NOMO-1 treated with DMSO at 0.1 percent for 48 hours (cell line): ENCODE measurements at regions not wholly inside any gene's neighbourhood (a gene's known extent, or its start where the extent isn't known, plus 50 kb on each side); places are given as distances from the start of the nearest gene placed in this dataset.
"Not testable (repeated sequence)": the region's sequence is repeated elsewhere in the genome, so short reads cannot be mapped to it uniquely, and the experiment has no call there.

Source experiments
- DNase-seq: peaks from one replicate; lab custom pipeline; 2025; ENCODE audit not compliant: unreplicated experiment; lab: John Stamatoyannopoulos, UW

DNA sequence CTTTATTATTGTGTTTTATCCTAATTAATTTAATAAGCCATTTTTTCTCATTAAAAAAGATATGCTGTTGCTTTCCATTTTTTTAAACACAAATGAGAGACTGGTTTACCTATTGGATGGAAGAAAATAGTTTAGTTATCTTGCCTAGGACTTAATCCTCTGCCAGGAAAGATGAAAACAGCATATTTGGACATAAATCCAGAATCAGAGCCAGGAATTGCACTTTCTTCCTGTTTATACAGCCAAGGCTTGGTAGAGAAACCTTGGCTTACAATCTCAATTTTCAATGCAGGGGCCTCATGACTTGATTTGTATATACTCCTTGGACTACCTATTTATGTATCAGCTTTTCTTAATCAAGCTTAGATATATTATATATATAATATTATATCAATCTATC, 618.8 kb upstream of the SEMA3D start:
- no peak for DNase-seq

DNA sequence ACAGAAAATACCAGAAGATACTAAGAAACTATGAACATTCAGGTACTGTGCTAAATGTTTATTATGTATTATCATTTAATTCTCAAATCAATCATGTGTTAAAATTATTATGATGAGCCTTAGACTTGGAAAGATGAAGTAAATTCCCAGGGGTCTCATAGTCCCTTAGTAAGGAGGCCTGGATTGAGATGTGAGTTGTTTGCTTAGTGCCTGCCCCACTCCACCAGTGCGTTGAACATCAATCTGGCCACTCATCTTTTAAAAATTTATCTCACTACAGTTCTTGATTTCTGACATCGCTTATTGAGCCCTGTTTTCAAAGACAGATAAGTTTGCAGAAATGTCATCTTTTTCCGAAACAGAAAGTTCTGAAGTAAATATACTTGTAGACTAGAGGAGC, 618.4 kb upstream of the SEMA3D start:
- DNase-seq, result no peak

DNA sequence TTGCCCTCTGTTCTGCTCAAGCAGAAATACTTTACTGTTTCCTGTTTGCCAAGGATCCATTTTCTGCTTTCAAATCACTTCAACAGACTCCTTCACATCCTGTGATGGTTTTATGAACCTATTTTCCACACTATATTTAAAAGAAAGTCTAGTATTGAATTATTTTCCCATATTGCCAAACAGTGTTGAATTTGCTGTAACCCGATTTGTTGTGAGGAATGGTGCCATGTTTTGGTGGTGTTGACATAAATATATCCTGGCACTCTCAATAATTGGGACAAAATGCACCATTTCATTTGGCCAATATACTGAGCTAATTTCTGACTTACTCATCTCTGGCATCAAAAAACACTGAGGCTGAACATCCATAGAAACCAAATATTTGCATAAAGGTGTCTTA, 615.4 kb upstream of the SEMA3D start:
- DNase-seq, result no peak

DNA sequence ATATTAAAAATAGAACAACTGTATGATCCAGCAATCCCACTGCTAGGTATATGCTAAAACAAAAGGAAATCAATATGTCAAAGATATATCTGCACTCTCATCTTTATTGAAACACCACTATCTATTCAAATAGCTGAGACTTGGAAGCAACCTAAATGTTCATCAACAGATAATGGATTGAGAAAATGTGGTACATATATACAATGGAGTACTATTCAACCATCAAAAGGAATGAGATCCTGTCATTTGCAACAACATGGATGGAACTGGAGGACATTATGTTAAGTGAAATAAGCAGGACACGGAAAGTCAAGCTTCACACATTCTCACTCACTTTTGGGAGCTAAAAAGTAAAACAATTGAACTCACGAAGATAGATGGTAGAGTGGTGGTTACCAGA, 610.1 kb upstream of the SEMA3D start:
- no peak for DNase-seq

DNA sequence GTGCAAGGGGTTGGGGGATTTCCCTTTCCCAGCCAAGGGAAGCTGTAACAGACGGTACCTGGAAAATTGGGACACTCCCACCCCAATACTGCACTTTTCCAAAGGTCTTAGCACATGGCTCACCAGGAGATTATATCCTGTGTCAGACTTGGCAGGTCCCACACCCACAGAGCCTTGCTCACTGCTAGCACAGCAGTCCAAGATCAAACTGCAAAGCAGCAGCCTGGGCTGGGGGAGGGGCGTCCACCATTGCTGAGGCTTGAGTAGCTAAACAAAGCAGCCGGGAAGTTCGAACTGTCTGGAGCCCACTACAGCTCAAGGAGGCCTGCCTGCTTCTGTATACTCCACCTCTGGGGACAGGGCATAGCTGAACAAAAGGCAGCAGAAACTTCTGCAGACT, 604.2 kb upstream of the SEMA3D start:
- not testable (repeated sequence) for DNase-seq

DNA sequence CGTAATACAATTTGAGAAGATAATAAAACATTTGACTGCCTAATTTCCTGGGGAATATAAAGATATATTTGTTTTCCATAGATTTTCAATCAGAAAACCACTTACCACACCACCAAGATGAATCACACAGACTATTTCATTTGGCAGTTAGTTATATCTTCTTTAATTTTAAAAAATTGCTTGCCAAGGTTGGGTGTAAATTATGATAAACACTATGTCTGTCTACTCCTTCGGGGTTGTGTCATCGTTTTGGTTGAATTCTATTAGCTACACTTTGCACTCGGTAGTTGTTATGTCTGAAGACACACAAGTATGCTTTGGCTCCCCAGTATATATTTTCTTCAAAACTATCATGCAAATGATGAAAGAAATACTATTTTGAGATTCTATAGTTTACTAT, 594.8 kb upstream of the SEMA3D start:
- no peak for DNase-seq

DNA sequence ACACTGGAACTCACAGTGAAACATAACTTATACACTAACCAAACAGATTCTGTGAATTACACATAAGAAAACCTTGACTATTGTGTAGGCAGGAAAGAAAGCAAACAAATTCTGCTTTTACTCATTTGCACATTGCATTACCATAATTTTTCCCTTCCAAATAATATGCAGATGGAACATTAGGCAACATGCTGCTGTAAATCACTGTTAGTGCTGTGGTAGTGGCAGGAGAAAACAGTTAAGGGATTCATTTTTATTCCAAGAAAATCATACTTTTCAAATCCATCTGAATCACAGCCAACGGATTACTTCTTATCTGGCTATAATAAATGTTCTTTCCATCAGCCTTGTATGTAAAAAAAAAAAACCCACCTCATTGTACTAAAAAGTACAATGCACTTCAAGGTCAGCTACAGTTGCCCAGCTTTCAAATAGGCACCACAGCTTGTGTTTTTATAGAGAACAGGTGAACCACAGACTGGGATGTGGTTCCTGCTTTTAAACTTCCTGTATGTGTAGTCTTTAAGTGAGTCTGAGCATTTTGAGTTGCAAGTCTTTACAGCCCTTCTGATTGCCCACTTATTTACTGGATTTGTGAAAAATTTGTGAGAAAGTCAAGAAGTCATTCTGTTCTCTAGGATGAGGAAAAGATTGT, 590.0 kb upstream of the SEMA3D start:
- no peak for DNase-seq

DNA sequence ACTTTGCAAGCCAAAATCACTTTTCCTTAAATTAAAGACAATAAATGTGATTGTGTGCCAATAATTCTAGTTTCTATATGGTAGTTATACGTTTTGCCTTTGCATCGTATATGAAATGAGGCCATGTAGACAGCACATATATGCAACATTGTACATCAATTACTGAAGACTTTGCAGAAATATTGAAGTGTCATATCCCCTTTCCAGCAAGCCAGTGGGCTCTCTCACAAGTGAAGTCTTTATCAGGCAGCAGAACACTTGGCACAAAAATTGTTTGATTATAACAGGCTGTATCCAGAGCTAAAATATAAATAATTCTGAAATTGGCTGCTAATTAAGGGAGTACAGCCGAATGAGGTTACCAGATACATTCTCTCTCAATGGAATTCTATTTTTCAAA, 588.6 kb upstream of the SEMA3D start:
- DNase-seq, result no peak

DNA sequence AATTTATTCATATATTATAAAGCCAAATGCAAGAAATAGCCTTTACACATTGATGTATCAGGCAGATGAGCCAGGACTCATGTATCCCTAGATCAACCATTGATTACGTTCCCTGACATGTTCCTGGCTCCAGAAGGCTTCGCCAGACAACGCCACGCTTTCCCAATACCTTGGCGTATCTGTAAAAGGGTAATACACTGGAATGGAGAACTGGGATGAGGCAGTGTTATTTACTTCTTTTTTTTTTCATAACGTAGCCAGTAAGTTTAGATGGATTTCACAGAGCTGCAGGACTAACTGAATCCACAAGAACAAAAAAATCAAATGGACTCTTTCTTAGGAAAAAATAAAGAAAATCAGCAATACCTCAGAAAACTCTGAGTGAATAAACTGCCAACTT, 588.1 kb upstream of the SEMA3D start:
- DNase-seq, result no peak

DNA sequence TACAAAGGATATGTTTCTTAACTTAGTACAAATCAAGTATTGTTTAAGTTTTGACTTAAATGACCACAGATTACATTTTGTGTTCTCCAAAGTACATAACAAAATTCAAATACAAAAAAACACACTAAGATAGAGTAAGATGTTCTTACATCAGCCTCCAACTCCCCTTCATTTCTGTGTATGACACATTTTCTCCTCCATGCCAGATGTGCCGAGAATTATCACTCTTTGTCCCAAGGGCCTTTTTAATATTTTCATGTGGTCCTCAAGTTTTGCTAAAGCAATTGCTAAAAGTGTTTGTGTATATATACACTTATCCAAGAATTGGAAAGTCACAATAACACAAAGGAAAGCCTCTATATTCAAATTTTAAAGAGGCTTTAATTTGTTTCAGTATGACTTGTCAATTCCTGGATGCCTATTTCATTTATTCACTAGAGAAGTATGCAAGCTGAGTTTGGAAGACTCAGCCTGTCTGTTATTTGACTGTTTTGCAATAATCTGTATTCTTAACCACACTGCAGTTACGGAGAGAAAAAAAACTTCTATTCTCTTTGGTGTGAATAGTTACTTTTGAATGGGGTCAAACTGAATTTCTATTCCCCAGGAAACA, 586.4 kb upstream of the SEMA3D start:
- no peak for DNase-seq

DNA sequence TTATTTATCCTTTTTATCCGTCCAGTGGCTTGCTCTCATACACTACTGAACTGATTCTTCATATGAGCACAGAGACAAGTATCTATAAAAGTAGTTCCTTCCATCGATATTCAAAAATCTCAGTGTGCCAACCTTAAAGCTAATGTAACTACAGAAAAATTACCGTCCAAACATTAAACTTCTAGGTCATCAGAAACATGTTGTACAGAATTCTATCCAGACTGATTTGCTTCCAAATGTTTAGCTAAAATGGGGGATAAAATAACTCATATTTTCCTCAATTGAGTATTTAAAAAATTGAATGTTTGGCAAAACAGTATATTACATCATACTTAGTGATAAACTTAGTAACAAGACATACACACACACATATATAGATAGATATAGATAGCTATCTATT, 584.7 kb upstream of the SEMA3D start:
- no peak for DNase-seq

DNA sequence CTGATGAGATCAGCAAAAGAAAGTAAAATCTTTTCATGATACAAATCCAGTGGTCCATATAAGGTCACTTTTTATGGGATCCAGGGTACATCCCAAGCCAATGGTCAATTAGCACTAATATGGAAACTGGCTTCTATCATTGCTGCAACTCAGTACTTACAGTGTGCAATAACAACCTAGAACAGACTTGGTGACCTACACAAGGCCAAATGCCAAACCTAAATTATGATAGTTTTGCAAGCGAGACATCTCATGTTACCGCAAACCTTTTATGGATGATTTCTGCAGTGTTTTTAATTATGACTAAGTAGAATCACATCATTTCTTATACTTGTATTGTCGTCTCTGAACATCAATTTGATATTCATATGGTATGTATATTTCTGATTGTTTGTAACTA, 583.5 kb upstream of the SEMA3D start:
- no peak for DNase-seq

DNA sequence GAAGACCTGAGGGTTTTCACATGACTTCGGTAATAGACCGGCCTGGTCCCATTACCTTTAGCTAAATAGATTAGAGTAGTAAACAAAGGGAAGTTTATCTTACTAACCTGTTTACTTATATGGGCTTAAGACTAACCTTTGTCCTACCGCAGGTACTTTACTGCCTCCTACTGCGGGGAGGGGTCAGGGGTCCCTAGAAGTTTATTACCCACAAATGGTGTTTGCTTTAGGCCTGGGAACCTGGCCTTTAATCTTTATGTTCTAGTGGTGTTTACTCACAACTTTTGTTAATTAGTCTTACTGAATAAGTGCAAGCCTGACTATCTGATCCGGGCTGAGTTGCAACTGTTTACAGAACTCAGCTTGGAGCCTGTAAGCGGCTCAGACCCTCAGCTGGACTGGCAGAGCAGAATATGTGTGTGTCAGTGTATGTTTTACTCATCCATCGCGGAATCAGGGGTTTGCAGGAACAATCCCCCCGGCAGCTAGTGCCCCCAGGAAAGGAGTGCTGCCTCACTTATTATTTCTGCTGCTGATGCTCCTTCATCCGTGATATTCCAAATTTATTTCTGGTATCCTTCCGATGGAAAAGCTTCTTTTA, 578.9 kb upstream of the SEMA3D start:
- no peak for DNase-seq

DNA sequence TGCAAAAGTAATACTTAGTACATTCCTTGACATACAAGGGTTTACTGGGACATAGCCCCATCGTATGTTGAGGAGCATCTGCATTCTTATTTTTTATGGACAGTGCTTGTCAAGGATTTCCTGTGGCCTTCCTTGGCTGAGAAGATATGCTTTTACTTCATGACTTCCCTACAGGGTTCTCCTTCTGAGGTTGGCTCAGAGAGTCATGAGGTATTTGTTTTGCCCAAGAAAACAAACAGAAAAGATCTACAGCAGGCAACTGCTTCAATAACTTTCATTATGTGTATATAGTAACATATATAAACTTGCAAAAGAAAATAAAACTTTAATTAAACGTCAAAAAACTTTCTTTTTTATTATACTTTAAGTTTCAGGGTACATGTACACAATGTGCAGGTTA, 577.2 kb upstream of the SEMA3D start:
- DNase-seq, result no peak

DNA sequence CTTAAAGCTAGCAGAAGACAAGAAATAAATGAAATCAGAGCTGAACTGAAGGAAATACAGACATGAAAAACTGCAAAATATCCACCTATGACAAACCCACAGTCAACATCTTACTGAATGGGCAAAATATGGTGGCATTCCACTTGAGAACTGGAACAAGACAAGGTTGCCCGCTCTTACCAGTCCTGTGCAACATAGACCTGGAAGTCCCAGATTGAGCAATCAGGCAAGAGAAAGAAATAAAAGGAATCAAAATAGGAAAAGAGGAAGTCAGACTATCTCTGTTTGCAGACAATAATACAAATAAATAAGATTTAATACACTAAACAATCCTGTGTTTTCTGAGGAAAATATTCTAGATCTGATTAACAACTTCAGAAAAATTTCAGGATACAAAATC, 570.5 kb upstream of the SEMA3D start:
- DNase-seq, result no peak

DNA sequence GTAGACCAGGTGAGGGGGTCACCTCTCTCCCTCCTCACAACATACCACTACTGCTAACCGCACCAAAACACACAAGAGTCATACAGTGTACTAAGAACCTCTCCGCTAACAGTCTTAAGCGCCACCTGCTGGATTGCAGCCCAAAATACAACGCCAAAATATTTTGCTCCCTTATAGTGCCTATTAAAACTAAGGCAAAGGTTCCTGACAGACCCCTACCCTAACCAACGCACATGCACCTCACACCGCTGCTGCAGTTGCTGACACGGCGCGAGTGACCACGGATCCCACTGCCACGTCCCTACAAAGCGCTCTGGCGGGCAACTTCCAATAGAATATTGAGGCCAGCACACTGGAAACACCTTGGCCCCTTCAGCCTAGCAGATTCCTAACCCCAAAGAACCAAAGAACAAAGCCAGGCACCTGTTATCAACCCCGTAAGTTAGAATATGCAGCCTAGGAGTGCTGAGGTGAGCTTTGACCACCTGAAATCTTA, 563.6 kb upstream of the SEMA3D start:
- peak; percentile 78 for DNase-seq

DNA sequence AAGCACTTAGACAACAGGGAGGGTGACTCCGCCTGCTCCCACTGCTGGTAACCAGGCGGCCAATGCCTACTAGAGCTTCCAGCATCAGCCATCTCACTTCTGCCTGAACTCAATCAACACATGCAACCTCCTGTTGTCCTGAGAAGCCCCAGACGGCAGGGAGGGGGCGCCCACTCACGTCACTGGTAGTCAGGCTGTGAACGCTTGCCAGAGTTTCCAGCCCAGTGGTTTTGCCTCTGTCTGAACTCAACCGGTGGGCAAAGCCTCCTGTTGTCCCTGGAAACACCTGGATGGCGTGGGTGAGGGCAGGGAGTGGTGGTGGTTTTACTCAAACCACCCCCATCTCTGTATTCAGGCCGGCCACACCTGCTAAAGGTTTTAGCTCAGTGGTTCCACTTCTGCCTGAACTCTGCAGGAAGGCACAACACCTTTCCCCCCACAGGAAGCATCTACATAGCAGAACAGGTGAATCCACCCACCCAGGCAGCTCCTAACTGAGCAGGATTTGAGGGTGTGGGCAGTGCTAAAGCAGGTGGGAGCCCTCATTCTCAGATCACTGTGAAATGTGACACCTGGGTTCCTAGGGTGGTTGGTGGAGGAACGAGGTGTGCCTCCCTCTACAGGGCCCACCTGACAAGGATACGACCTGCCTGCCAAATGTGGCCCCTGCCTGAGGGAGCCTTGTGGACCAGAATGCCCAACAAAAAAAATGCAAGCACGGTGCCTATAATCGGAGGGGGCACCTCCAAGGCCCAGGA, 563.0 kb upstream of the SEMA3D start:
- DNase-seq, result no peak

DNA sequence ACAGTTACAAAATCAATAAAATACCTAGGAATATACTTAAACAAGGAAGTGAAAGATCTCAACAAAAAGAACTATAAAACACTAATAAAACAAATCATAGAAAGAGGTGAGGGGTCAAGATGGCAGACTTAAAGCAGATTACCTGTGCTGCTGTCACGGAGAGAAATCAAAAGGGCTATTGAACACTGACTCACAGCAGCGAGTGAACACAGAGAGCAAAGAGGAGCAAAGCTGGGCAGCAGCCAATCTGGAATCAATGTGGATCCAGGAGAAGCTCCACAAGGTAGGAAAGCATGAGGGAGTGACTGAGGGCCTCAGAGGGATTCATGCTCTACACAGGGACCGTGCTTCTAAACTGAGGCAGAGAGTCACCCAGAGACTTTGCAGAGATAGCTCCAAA, 562.0 kb upstream of the SEMA3D start:
- DNase-seq, result no peak

DNA sequence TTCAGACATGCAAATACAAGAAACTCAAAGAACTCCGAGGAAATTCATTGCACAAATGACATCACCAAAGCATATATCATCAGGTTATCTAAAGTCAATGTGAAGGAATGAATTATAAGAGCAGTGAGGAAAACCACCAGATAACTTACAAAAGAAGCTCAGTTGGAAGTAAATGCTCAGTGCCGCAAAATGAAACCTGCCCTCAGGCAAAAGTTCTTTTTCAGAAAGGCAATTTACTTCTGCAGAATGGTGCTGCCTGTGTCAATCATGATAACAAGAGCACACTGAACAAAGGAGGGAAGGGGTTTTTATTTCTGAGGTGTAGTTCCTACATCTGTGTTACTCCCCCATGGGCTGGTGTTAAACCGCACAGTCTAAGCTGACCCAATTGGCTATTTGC, 550.6 kb upstream of the SEMA3D start:
- no peak for DNase-seq

DNA sequence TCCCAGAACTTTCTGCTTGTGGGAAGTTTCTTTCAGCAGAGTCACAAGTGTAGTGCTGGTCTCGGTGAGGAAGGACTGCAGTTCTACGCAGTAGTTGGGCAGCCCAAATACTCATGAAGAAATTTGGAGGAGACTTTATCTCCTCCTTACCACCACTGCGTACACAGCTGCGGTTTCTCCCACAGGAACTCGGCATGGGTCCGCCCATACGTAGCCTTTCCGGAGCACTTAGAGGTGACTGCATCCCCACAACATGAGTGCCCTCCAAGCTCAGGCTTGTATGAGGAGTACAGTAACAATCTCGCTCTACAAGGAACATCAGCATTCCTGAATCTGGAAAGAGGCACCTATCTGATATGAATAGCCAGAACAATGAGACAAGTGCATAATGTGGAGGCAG, 549.2 kb upstream of the SEMA3D start:
- no peak for DNase-seq

DNA sequence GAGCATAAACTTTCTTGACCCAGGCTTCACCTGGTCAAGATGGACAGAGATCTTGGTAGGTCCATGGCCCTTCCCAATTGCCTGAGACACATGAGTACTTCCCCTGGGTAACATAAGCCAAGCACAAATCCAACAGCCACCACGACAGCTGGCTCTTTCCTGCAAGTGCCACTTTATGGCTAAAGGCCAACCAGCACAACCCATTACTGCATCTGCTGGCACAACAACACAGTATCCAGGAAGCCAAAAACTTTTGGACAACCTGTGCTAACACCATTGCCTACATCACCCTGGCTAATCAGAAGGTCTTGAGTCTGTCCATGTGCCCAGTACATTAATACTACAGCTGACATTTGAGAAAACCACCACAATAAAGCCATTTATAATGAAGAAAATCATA, 548.0 kb upstream of the SEMA3D start:
- DNase-seq, result no peak
